ENCODE measurements at regions not wholly inside any gene's neighbourhood (a gene's known extent, or its start where the extent isn't known, plus 50 kb on each side); places are given as distances from the start of the nearest gene placed in this dataset.
"Not testable (repeated sequence)": the region's sequence is repeated elsewhere in the genome, so short reads cannot be mapped to it uniquely, and the experiment has no call there.

GRCh38 chrX:75957107-75957610 lies 172.1 kb upstream of the MAGEE2 start (continued):
- TF ChIP-seq, protein P1, sequence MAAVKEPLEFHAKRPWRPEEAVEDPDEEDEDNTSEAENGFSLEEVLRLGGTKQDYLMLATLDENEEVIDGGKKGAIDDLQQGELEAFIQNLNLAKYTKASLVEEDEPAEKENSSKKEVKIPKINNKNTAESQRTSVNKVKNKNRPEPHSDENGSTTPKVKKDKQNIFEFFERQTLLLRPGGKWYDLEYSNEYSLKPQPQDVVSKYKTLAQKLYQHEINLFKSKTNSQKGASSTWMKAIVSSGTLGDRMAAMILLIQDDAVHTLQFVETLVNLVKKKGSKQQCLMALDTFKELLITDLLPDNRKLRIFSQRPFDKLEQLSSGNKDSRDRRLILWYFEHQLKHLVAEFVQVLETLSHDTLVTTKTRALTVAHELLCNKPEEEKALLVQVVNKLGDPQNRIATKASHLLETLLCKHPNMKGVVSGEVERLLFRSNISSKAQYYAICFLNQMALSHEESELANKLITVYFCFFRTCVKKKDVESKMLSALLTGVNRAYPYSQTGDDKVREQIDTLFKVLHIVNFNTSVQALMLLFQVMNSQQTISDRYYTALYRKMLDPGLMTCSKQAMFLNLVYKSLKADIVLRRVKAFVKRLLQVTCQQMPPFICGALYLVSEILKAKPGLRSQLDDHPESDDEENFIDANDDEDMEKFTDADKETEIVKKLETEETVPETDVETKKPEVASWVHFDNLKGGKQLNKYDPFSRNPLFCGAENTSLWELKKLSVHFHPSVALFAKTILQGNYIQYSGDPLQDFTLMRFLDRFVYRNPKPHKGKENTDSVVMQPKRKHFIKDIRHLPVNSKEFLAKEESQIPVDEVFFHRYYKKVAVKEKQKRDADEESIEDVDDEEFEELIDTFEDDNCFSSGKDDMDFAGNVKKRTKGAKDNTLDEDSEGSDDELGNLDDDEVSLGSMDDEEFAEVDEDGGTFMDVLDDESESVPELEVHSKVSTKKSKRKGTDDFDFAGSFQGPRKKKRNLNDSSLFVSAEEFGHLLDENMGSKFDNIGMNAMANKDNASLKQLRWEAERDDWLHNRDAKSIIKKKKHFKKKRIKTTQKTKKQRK (IDR thresholded peaks at IDR 0.05; ENCODE audit: low read depth, low read length) = no peak

DNA sequence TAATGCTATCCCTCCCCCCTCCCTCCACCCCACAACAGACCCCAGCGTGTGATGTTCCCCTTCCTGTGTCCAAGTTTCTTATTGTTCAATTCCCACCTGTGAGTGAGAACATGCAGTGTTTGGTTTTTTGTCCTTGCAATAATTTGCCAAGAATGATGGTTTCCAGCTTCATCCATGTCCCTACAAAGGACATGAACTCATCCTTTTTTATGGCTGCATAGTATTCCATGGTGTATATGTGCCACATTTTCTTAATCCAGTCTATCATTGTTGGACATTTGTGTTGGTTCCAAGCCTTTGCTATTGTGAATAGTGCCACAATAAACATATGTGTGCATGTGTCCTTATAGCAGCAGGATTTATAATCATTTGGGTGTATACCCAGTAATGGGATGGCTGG lies 176.3 kb upstream of the MAGEE2 start:
- DNase-seq (ENCODE audit: low read depth, low spot score); H3K36me3 ChIP-seq (ENCODE audit: control insufficient read depth in 2 of 2, insufficient read depth in 2 of 2, low read length in 1 of 2); H3K9ac ChIP-seq (ENCODE audit: control insufficient read depth, insufficient read depth, low read length); FAIRE-seq; H3K4me3 ChIP-seq; H4K20me1 ChIP-seq (ENCODE audit: control insufficient read depth, insufficient read depth); H2AFZ ChIP-seq (ENCODE audit: control insufficient read depth, low read depth, low read length); ATAC-seq; POLR2A ChIA-PET; H3K27ac ChIP-seq (ENCODE audit: control insufficient read depth, insufficient read depth); H3K27me3 ChIP-seq (replicated peaks in 1 of 2; ENCODE audit: control insufficient read depth in 2 of 2, insufficient read depth in 2 of 2, low read length in 1 of 2); SMC1A ChIA-PET (ENCODE audit: uncharacterized antibody, unreplicated experiment); H3K79me2 ChIP-seq (ENCODE audit: control insufficient read depth, insufficient read depth, low read length); BruUV-seq (replicated peaks); RAD21 ChIA-PET (ENCODE audit: unreplicated experiment); H3K4me2 ChIP-seq (ENCODE audit: control insufficient read depth, insufficient read depth); H3K9me3 ChIP-seq (replicated peaks; ENCODE audit: control insufficient read depth, insufficient read depth, low read length); in situ Hi-C loops (cut with MboI); CTCF ChIA-PET; H3K4me1 ChIP-seq (ENCODE audit: control insufficient read depth, insufficient read depth, low read length); intact Hi-C loops (cut with micrococcal nuclease; ENCODE audit: unreplicated experiment): not testable (repeated sequence)
- 60% methylated on average over 1 of the region's 1 CpG for WGBS (ENCODE audit: insufficient coverage, insufficient replicate concordance, low lambda C conversion rate, missing lambda C conversion rate)

GRCh38 chrX:75963774-75964173 lies 178.7 kb upstream of the MAGEE2 start:
- CTCF ChIA-PET = no interaction called here
- ATAC-seq = no peak
- BruUV-seq (replicated peaks) = no TSS peak

More at GRCh38 chrX:75963774-75964173, 178.7 kb upstream of the MAGEE2 start:
- no peaks in the 10 kb centered on the region for H3K9me3 ChIP-seq (replicated peaks; ENCODE audit: control insufficient read depth, insufficient read depth, low read length)
- ChIA-PET POLR2A (no interaction called here), RAD21 (ENCODE audit: unreplicated experiment) (no interaction called here), SMC1A (ENCODE audit: uncharacterized antibody, unreplicated experiment) (no interaction called here)
- no peak for DNase-seq (ENCODE audit: low read depth, low spot score)
- H3K4me2 ChIP-seq (ENCODE audit: control insufficient read depth, insufficient read depth) = no peak overlapping the region
- no peaks in the 10 kb centered on the region for H4K20me1 ChIP-seq (ENCODE audit: control insufficient read depth, insufficient read depth)
- TF ChIP-seq FOXM1 (IDR thresholded peaks at IDR 0.05; ENCODE audit: low read depth, low read length) (no peak), JUND (IDR thresholded peaks at IDR 0.05; ENCODE audit: low read depth, low read length) (no peak), TBL1XR1 (IDR thresholded peaks at IDR 0.05; ENCODE audit: low read depth, low read length) (no peak), SUPT20H (IDR thresholded peaks at IDR 0.05; ENCODE audit: borderline replicate concordance, control insufficient read depth, low read depth, low read length) (no peak), NR2C1 (IDR thresholded peaks at IDR 0.05) (no peak), RAD51 (IDR thresholded peaks at IDR 0.05) (no peak), NR2F1 (conservative IDR thresholded peaks at IDR 0.05) (no peak), ZNF217 (IDR thresholded peaks at IDR 0.05) (no peak), MYC (IDR thresholded peaks at IDR 0.05; ENCODE audit: insufficient read depth, insufficient read length, insufficient replicate concordance, low read length, severe bottlenecking) (no peak), RCOR1 (conservative IDR thresholded peaks at IDR 0.05; ENCODE audit: low read depth, low read length) (no peak)
- in situ Hi-C loops (cut with MboI) (no loop called here), intact Hi-C loops (cut with micrococcal nuclease; ENCODE audit: unreplicated experiment) (no loop called here)
- FAIRE-seq = no peak
- H2AFZ ChIP-seq (ENCODE audit: control insufficient read depth, low read depth, low read length) = no peak overlapping the region
- H3K36me3 ChIP-seq (ENCODE audit: control insufficient read depth in 2 of 2, insufficient read depth in 2 of 2, low read length in 1 of 2) = no peaks in the 10 kb centered on the region
- H3K9ac ChIP-seq (ENCODE audit: control insufficient read depth, insufficient read depth, low read length) = no peak overlapping the region
- no peak overlapping the region for H3K4me3 ChIP-seq
- H3K4me1 ChIP-seq (ENCODE audit: control insufficient read depth, insufficient read depth, low read length) = no peaks in the 10 kb centered on the region
- WGBS (ENCODE audit: insufficient coverage, insufficient replicate concordance, low lambda C conversion rate, missing lambda C conversion rate) = 15% methylated on average over 7 of the region's 7 CpGs
- H3K27ac ChIP-seq (ENCODE audit: control insufficient read depth, insufficient read depth) = no peak overlapping the region
- no peaks in the 10 kb centered on the region for H3K27me3 ChIP-seq (replicated peaks in 1 of 2; ENCODE audit: control insufficient read depth in 2 of 2, insufficient read depth in 2 of 2, low read length in 1 of 2)
- H3K79me2 ChIP-seq (ENCODE audit: control insufficient read depth, insufficient read depth, low read length) = no peaks in the 10 kb centered on the region
